Peyer's patch (tissue), 4 donors: ENCODE measurements at regions not wholly inside any gene's neighbourhood (a gene's known extent, or its start where the extent isn't known, plus 50 kb on each side); places are given as distances from the start of the nearest gene placed in this dataset.

Experiments
- POLR2A ChIP-seq, 2 donors: fragments of 450-650 bp; IDR thresholded peaks; one replicate each; pipeline ENCODE4 v1.5.1; 2017; ENCODE audit warnings: antibody characterized with exemption in 2 of 2, mild to moderate bottlenecking in 2 of 2, moderate library complexity in 2 of 2
- TF ChIP-seq, protein P1 (sequence below), 6 experiments: fragments of 450-650 bp in 4 of 6; fragments of 200-600 bp in 2 of 6; sonication (generic) in 1 of 6; IDR thresholded peaks; one replicate each; pipeline ENCODE4 v1.5.1; 2017 to 2019; ENCODE audit warnings: antibody characterized with exemption in 6 of 6, mild to moderate bottlenecking in 3 of 6, moderate library complexity in 1 of 6

GRCh38 chr1:67576474-67576873 lies 108.5 kb upstream of the GADD45A start:
- TF ChIP-seq, protein P1, sequence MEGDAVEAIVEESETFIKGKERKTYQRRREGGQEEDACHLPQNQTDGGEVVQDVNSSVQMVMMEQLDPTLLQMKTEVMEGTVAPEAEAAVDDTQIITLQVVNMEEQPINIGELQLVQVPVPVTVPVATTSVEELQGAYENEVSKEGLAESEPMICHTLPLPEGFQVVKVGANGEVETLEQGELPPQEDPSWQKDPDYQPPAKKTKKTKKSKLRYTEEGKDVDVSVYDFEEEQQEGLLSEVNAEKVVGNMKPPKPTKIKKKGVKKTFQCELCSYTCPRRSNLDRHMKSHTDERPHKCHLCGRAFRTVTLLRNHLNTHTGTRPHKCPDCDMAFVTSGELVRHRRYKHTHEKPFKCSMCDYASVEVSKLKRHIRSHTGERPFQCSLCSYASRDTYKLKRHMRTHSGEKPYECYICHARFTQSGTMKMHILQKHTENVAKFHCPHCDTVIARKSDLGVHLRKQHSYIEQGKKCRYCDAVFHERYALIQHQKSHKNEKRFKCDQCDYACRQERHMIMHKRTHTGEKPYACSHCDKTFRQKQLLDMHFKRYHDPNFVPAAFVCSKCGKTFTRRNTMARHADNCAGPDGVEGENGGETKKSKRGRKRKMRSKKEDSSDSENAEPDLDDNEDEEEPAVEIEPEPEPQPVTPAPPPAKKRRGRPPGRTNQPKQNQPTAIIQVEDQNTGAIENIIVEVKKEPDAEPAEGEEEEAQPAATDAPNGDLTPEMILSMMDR (IDR thresholded peaks at IDR 0.05), result no peak
- no peak for TF ChIP-seq POLR2A (IDR thresholded peaks at IDR 0.05)
